ENCODE measurements at regions not wholly inside any gene's neighbourhood (a gene's known extent, or its start where the extent isn't known, plus 50 kb on each side); places are given as distances from the start of the nearest gene placed in this dataset.

DNA sequence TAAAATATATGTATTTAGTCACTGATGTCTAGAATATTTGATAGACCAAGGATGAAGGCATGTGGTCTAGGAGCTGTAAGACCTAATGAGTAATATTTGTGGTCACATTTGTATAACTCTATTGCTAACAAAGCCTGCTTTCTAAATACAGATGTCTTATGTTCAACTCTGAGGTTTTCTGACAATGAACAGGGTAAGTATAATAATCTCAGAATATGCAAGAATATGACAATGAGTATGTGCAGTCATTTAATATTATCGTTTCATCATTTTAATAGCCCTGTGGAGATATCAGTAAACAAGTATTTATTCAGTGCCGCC is 389.6 kb downstream of the LRIG3 start:
- TF ChIP-seq, protein P1, sequence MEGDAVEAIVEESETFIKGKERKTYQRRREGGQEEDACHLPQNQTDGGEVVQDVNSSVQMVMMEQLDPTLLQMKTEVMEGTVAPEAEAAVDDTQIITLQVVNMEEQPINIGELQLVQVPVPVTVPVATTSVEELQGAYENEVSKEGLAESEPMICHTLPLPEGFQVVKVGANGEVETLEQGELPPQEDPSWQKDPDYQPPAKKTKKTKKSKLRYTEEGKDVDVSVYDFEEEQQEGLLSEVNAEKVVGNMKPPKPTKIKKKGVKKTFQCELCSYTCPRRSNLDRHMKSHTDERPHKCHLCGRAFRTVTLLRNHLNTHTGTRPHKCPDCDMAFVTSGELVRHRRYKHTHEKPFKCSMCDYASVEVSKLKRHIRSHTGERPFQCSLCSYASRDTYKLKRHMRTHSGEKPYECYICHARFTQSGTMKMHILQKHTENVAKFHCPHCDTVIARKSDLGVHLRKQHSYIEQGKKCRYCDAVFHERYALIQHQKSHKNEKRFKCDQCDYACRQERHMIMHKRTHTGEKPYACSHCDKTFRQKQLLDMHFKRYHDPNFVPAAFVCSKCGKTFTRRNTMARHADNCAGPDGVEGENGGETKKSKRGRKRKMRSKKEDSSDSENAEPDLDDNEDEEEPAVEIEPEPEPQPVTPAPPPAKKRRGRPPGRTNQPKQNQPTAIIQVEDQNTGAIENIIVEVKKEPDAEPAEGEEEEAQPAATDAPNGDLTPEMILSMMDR (IDR thresholded peaks at IDR 0.05) = no peak

- TF ChIP-seq, protein P1 (IDR thresholded peaks at IDR 0.05) = no peak
These were observed 387.3 kb downstream of the LRIG3 start for GRCh38 chr12:58532855-58533608.

- TF ChIP-seq, protein P1 (IDR thresholded peaks at IDR 0.05) = no peak
These were observed 386.7 kb downstream of the LRIG3 start for GRCh38 chr12:58533652-58534051.

DNA sequence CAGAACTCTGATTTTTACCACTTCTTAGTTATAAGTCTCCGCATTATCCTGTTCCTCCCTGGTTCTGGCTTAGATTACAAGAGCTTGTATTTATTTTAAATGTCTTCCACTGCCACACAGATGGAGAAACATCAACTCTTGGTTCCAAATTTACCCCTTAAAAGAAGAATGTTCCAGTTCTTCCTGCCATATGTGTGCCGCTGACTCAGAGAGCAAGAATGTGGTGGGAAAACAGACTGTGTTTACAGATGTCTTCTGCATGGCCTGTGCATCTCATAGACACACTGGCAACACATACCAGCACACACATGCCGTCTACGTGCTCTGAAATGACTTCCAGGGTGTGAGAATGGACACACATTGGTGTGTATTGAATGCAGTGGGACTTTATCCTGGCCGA is 383.0 kb downstream of the LRIG3 start:
- TF ChIP-seq, protein P1 (IDR thresholded peaks at IDR 0.05) = no peak

GRCh38 chr12:58539295-58539694 is 381.0 kb downstream of the LRIG3 start:
- TF ChIP-seq, protein P1 (IDR thresholded peaks at IDR 0.05) = no peak

- TF ChIP-seq, protein P1 (IDR thresholded peaks at IDR 0.05) = peak; percentile 89
These were observed 379.6 kb downstream of the LRIG3 start for GRCh38 chr12:58540480-58541299.

DNA sequence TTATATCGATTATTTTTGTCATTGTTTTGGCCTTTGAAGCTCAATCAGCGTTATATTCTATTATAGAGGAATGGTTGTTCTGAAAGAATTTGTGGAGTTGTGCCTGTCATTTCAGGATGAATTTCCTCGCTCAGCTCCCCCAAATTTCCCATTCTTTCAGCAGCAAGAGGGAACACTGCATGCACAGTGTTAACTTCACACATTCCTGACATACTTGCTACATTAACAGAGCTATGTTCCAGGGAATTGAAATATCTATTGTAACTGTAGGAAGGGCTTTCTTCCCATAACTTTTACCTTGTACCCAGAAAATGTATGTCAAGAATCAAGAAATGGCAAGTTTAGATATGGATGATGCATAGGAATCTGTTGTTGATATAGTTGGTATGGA is 379.0 kb downstream of the LRIG3 start:
- TF ChIP-seq, protein P1 (IDR thresholded peaks at IDR 0.05) = no peak

Measured in LNCAP (cell line).